HepG2 (cell line): ENCODE measurements at regions not wholly inside any gene's neighbourhood (a gene's known extent, or its start where the extent isn't known, plus 50 kb on each side); places are given as distances from the start of the nearest gene placed in this dataset.

ENCODE experiments used
- MEF2D ChIP-seq: sonication (generic); formaldehyde crosslinking; IDR thresholded peaks from 2 replicates; pipeline ENCODE4 v1.5.1; 2020; ENCODE audit warnings: mild to moderate bottlenecking, missing genetic modification reagents
- THAP11 ChIP-seq: IDR thresholded peaks from 2 replicates; pipeline ENCODE4 v1.6.1; 2016; ENCODE audit warnings: missing biosample characterization, missing genetic modification reagents
- WIZ ChIP-seq: sonication (generic); formaldehyde crosslinking; IDR thresholded peaks from 2 replicates; pipeline ENCODE4 v1.5.1; 2020; ENCODE audit warnings: mild to moderate bottlenecking, missing genetic modification reagents
- ZNF33A ChIP-seq: sonication (generic); formaldehyde crosslinking; IDR thresholded peaks from 2 replicates; pipeline ENCODE4 v1.5.1; 2020; ENCODE audit warnings: missing genetic modification reagents, mild to moderate bottlenecking, moderate library complexity, borderline replicate concordance
- ZNF468 ChIP-seq: sonication (generic); formaldehyde crosslinking; IDR thresholded peaks from 2 replicates; pipeline ENCODE4 v1.8.0; 2022; ENCODE audit warnings: mild to moderate bottlenecking, moderate library complexity, missing genetic modification reagents
- ZNF546 ChIP-seq: sonication (generic); formaldehyde crosslinking; conservative IDR thresholded peaks from 2 replicates; pipeline ENCODE4 v1.8.1; 2023; ENCODE audit warnings: mild to moderate bottlenecking, missing genetic modification reagents
- ZNF7 ChIP-seq: IDR thresholded peaks from 2 replicates; pipeline ENCODE4 v1.6.1; 2016; ENCODE audit warnings: missing biosample characterization, missing genetic modification reagents
- TF ChIP-seq, protein P1 (sequence below): sonication (generic); formaldehyde crosslinking; IDR thresholded peaks from 2 replicates; pipeline ENCODE4 v1.4.0; 2020; ENCODE audit warnings: mild to moderate bottlenecking, missing genetic modification reagents
- TF ChIP-seq, protein P2 (sequence below): conservative IDR thresholded peaks from 2 replicates; pipeline ENCODE4 v1.6.1; 2018; ENCODE audit warnings: missing genetic modification reagents
- TF ChIP-seq, protein P3 (sequence below), 2 experiments: sonication (generic) in 1 of 2; formaldehyde crosslinking in 1 of 2; IDR thresholded peaks; 2 replicates each; pipeline versions ENCODE4 v1.5.1 to v1.6.1; 2011 to 2020; ENCODE audit warnings: borderline replicate concordance in 1 of 2, low read depth in 1 of 2, low read length in 1 of 2, mild to moderate bottlenecking in 1 of 2, missing genetic modification reagents in 1 of 2, moderate library complexity in 1 of 2
- TF ChIP-seq, protein P4 (sequence below): sonication (generic); formaldehyde crosslinking; IDR thresholded peaks from 2 replicates; pipeline ENCODE4 v1.4.0; 2020; ENCODE audit warnings: missing genetic modification reagents
- TF ChIP-seq, protein P5 (sequence below): sonication (generic); formaldehyde crosslinking; conservative IDR thresholded peaks from 2 replicates; pipeline ENCODE4 v1.4.0; 2020; ENCODE audit warnings: missing genetic modification reagents

DNA sequence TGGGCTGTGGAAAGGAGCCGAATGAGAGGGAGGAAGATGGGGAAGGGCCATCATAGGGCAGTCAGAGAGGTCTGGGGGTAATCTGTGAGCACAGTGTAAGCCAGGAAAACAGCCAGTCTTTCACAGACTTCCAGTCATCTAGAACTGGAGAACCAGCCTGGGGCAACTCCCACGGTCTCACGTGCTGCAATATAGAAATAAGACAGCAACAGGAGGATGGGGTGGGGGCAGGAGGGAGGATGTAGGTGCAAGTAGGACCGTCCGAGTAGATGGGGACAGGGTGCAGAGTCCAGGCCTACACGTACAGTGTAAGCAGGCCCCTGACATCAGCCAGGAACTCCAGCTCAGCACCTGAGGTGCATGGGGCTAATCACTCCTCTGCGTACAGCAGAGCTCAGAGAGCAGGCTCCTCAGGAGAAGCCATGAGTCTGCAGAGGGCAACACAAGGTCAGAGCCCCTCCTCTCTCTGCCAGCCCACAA is 58.2 kb upstream of the TNFAIP3 start (continued):
- TF ChIP-seq, protein P1, sequence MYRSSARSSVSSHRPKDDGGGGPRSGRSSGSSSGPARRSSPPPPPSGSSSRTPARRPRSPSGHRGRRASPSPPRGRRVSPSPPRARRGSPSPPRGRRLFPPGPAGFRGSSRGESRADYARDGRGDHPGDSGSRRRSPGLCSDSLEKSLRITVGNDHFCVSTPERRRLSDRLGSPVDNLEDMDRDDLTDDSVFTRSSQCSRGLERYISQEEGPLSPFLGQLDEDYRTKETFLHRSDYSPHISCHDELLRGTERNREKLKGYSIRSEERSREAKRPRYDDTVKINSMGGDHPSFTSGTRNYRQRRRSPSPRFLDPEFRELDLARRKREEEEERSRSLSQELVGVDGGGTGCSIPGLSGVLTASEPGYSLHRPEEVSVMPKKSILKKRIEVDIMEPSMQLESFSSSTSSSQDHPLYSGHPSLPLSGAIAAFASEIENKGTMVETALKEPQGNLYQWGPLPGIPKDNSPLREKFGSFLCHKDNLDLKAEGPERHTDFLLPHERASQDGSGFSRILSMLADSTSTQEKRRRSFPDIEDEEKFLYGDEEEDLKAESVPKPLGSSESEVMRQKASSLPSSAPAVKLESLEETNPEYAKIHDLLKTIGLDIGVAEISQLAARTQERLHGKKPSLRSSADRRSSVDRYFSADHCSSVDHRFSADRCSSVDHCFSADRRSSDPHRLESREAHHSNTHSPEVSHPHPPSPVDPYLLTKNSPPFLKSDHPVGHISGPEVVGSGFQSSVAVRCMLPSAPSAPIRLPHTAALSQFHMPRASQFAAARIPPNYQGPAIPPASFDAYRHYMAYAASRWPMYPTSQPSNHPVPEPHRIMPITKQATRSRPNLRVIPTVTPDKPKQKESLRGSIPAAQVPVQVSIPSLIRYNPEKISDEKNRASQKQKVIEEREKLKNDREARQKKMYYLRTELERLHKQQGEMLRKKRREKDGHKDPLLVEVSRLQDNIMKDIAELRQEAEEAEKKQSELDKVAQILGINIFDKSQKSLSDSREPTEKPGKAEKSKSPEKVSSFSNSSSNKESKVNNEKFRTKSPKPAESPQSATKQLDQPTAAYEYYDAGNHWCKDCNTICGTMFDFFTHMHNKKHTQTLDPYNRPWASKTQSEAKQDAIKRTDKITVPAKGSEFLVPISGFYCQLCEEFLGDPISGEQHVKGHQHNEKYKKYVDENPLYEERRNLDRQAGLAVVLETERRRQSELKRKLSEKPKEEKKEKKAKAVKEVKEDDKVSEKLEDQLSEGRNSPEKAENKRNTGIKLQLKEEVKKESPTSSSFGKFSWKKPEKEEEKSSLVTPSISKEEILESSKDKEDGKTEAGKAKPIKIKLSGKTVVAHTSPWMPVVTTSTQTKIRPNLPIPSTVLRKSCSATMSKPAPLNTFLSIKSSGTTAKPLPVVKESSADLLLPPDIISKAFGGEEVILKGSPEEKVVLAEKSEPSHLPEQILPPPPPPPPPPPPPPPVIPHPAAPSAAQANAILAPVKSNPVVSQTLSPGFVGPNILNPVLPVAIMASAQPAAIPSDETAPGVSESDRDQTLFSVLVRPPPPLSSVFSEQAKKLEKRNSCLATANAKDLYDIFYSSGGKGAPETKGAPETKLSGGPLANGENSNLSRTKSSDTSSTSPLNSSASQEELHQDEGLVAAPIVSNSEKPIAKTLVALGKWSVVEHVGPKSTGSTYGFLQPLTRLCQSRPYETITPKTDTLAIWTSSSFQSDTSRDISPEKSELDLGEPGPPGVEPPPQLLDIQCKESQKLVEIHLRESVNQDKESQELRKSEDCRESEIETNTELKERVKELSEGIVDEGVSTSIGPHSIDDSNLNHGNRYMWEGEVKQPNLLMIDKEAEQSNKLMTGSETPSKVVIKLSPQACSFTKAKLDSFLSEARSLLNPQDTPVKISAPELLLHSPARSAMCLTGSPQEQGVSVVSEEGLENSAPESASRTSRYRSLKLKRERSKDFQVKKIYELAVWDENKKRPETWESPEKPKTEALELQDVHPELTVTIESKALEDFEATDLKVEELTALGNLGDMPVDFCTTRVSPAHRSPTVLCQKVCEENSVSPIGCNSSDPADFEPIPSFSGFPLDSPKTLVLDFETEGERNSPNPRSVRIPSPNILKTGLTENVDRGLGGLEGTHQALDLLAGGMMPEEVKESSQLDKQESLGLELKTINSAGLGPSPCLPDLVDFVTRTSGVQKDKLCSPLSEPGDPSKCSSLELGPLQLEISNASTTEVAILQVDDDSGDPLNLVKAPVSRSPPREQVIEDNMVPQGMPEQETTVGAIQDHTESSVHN (CRISPR knock-in tag), result no peak
- TF ChIP-seq, protein P2, sequence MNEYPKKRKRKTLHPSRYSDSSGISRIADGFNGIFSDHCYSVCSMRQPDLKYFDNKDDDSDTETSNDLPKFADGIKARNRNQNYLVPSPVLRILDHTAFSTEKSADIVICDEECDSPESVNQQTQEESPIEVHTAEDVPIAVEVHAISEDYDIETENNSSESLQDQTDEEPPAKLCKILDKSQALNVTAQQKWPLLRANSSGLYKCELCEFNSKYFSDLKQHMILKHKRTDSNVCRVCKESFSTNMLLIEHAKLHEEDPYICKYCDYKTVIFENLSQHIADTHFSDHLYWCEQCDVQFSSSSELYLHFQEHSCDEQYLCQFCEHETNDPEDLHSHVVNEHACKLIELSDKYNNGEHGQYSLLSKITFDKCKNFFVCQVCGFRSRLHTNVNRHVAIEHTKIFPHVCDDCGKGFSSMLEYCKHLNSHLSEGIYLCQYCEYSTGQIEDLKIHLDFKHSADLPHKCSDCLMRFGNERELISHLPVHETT, result no peak
- no peak for TF ChIP-seq MEF2D (CRISPR knock-in tag)
- TF ChIP-seq ZNF468 (CRISPR knock-in tag), result no peak
- no peak for TF ChIP-seq ZNF33A (CRISPR knock-in tag)
- no peak for TF ChIP-seq ZNF7
- TF ChIP-seq, protein P3, sequence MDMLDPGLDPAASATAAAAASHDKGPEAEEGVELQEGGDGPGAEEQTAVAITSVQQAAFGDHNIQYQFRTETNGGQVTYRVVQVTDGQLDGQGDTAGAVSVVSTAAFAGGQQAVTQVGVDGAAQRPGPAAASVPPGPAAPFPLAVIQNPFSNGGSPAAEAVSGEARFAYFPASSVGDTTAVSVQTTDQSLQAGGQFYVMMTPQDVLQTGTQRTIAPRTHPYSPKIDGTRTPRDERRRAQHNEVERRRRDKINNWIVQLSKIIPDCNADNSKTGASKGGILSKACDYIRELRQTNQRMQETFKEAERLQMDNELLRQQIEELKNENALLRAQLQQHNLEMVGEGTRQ (IDR thresholded peaks at IDR 0.05; ENCODE audit: low read depth, low read length), result no peak
- TF ChIP-seq, protein P3 (CRISPR knock-in tag; IDR thresholded peaks at IDR 0.05; ENCODE audit: borderline replicate concordance), result no peak
- TF ChIP-seq, protein P4, sequence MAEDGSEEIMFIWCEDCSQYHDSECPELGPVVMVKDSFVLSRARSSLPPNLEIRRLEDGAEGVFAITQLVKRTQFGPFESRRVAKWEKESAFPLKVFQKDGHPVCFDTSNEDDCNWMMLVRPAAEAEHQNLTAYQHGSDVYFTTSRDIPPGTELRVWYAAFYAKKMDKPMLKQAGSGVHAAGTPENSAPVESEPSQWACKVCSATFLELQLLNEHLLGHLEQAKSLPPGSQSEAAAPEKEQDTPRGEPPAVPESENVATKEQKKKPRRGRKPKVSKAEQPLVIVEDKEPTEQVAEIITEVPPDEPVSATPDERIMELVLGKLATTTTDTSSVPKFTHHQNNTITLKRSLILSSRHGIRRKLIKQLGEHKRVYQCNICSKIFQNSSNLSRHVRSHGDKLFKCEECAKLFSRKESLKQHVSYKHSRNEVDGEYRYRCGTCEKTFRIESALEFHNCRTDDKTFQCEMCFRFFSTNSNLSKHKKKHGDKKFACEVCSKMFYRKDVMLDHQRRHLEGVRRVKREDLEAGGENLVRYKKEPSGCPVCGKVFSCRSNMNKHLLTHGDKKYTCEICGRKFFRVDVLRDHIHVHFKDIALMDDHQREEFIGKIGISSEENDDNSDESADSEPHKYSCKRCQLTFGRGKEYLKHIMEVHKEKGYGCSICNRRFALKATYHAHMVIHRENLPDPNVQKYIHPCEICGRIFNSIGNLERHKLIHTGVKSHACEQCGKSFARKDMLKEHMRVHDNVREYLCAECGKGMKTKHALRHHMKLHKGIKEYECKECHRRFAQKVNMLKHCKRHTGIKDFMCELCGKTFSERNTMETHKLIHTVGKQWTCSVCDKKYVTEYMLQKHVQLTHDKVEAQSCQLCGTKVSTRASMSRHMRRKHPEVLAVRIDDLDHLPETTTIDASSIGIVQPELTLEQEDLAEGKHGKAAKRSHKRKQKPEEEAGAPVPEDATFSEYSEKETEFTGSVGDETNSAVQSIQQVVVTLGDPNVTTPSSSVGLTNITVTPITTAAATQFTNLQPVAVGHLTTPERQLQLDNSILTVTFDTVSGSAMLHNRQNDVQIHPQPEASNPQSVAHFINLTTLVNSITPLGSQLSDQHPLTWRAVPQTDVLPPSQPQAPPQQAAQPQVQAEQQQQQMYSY, result no peak
- TF ChIP-seq, protein P5, sequence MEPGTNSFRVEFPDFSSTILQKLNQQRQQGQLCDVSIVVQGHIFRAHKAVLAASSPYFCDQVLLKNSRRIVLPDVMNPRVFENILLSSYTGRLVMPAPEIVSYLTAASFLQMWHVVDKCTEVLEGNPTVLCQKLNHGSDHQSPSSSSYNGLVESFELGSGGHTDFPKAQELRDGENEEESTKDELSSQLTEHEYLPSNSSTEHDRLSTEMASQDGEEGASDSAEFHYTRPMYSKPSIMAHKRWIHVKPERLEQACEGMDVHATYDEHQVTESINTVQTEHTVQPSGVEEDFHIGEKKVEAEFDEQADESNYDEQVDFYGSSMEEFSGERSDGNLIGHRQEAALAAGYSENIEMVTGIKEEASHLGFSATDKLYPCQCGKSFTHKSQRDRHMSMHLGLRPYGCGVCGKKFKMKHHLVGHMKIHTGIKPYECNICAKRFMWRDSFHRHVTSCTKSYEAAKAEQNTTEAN (CRISPR knock-in tag), result 0 out of 2 replicates have a peak, but pooled peaks have one; percentile 32
- no peak for TF ChIP-seq THAP11
- no peak for TF ChIP-seq WIZ
- TF ChIP-seq ZNF546 (CRISPR knock-in tag), result no peak
